IMR-90 (cell line): ENCODE measurements at regions not wholly inside any gene's neighbourhood (a gene's known extent, or its start where the extent isn't known, plus 50 kb on each side); places are given as distances from the start of the nearest gene placed in this dataset.

ENCODE experiments used
- ATAC-seq: fragments of 200-7000 bp; cut with Tn5 transposase; 2 replicates; pipeline ENCODE4 v1.9.1; 2020; ENCODE audit warnings: low read depth, mild to moderate bottlenecking, moderate library complexity
- BruUV-seq: library from RNA; stranded (reverse); fragments of 400-500 nt; replicated peaks from 2 replicates; lab custom pipeline; 2021; lab: Mats Ljungman, UMichigan
- CTCF ChIA-PET: fragments of 300-600 bp; formaldehyde crosslinking; extraction: SDS; loops from one replicate; lab custom pipeline; 2021; ENCODE audit warnings: antibody characterized with exemption; lab: Yijun Ruan, JAX
- POLR2A ChIA-PET: fragments of 300-600 bp; sonication (Branson Sonifier 250); formaldehyde crosslinking; loops from one replicate; lab custom pipeline; 2022; ENCODE audit warnings: antibody characterized with exemption; ENCODE audit not compliant: unreplicated experiment; lab: Charles Lee
- DNase-seq: peaks from one replicate; pipeline ENCODE4 v3.0.0; 2013
- H2AFZ ChIP-seq: replicated peaks from 2 replicates; pipeline ENCODE3; 2013; ENCODE audit warnings: low read length, mild to moderate bottlenecking; ENCODE audit not compliant: poor library complexity
- H2AK5ac ChIP-seq: 2 replicates; pipeline ENCODE4 v1.6.1; 2013; ENCODE audit warnings: low read depth, low read length, inconsistent platforms
- H2AK9ac ChIP-seq: replicated peaks from 2 replicates; pipeline ENCODE3; 2013; ENCODE audit warnings: mild to moderate bottlenecking, low read depth, low read length, moderate library complexity; ENCODE audit not compliant: poor library complexity
- H2BK120ac ChIP-seq: 2 replicates; pipeline ENCODE4 v1.6.1; 2013; ENCODE audit warnings: low read depth, low read length, inconsistent platforms
- H2BK15ac ChIP-seq: 3 replicates; pipeline ENCODE4 v1.6.1; 2013; ENCODE audit warnings: low read depth, low read length, inconsistent platforms
- H2BK20ac ChIP-seq: 2 replicates; pipeline ENCODE4 v1.6.1; 2013; ENCODE audit warnings: low read depth, mild to moderate bottlenecking, inconsistent platforms, low read length, moderate library complexity
- H2BK5ac ChIP-seq: 2 replicates; pipeline ENCODE4 v1.6.1; 2013; ENCODE audit warnings: mild to moderate bottlenecking, low read depth, low read length, inconsistent platforms; ENCODE audit not compliant: poor library complexity, severe bottlenecking
- H3K14ac ChIP-seq: replicated peaks from 2 replicates; pipeline ENCODE4 v1.6.1; 2013; ENCODE audit warnings: low read depth, low read length, inconsistent platforms
- H3K18ac ChIP-seq: 2 replicates; pipeline ENCODE4 v1.6.1; 2013; ENCODE audit warnings: low read depth, low read length, control low read depth
- H3K23ac ChIP-seq: 2 replicates; pipeline ENCODE4 v1.6.1; 2013; ENCODE audit warnings: low read depth, low read length, inconsistent platforms
- H3K27ac ChIP-seq: 2 replicates; pipeline ENCODE4 v1.5.1; 2013; ENCODE audit warnings: mild to moderate bottlenecking, control low read depth, low read length; ENCODE audit not compliant: insufficient read depth
- H3K27me3 ChIP-seq: 2 replicates; pipeline ENCODE4 v1.6.1; 2013; ENCODE audit warnings: low read length; ENCODE audit not compliant: control insufficient read depth, insufficient read depth
- H3K36me3 ChIP-seq: 2 replicates; pipeline ENCODE4 v1.6.1; 2013; ENCODE audit warnings: low read length, mixed read lengths; ENCODE audit not compliant: control insufficient read depth, insufficient read depth
- H3K4ac ChIP-seq: 2 replicates; pipeline ENCODE4 v1.6.1; 2013; ENCODE audit warnings: low read depth, low read length, inconsistent platforms
- H3K4me1 ChIP-seq: 2 replicates; pipeline ENCODE4 v1.6.1; 2013; ENCODE audit warnings: low read length, mixed read lengths; ENCODE audit not compliant: control insufficient read depth, insufficient read depth
- H3K4me2 ChIP-seq: 2 replicates; pipeline ENCODE4 v1.6.1; 2013; ENCODE audit warnings: low read depth, mild to moderate bottlenecking, control low read depth, low read length, moderate library complexity
- H3K4me3 ChIP-seq: 2 replicates; pipeline ENCODE4 v1.5.1; 2013; ENCODE audit warnings: low read depth, mild to moderate bottlenecking, control low read depth, low read length, moderate library complexity; ENCODE audit not compliant: insufficient read depth
- H3K56ac ChIP-seq: 2 replicates; pipeline ENCODE4 v1.6.1; 2013; ENCODE audit warnings: low read length, inconsistent platforms; ENCODE audit not compliant: insufficient read depth; ENCODE audit errors: extremely low read depth
- H3K79me1 ChIP-seq, 2 experiments: 2 replicates each; pipeline ENCODE4 v1.6.1; 2013; ENCODE audit warnings: low read length in 2 of 2, inconsistent platforms in 1 of 2, low read depth in 1 of 2
- H3K9ac ChIP-seq: 2 replicates; pipeline ENCODE4 v1.6.1; 2013; ENCODE audit warnings: low read depth, low read length, control low read depth
- H3K9me1 ChIP-seq: 2 replicates; pipeline ENCODE4 v1.6.1; 2013; ENCODE audit warnings: low read length, inconsistent platforms; ENCODE audit not compliant: insufficient read depth
- H3K9me3 ChIP-seq: 2 replicates; pipeline ENCODE4 v1.6.1; 2013; ENCODE audit warnings: low read length; ENCODE audit not compliant: control insufficient read depth, insufficient read depth
- H4K20me1 ChIP-seq: 2 replicates; pipeline ENCODE4 v1.6.1; 2013; ENCODE audit warnings: low read length, inconsistent platforms; ENCODE audit not compliant: insufficient read depth
- H4K5ac ChIP-seq: 2 replicates; pipeline ENCODE4 v1.6.1; 2013; ENCODE audit warnings: mild to moderate bottlenecking, low read depth, low read length, control low read depth
- H4K8ac ChIP-seq, 2 experiments: 2 replicates each; pipeline ENCODE4 v1.6.1; 2013; ENCODE audit warnings: low read depth in 2 of 2, low read length in 2 of 2, control low read depth in 1 of 2, inconsistent platforms in 1 of 2
- H4K91ac ChIP-seq: 2 replicates; pipeline ENCODE4 v1.6.1; 2013; ENCODE audit warnings: low read depth, low read length, inconsistent platforms; ENCODE audit not compliant: insufficient read depth
- BHLHE40 ChIP-seq: fragments of 150-350 bp; IDR thresholded peaks from 2 replicates; pipeline ENCODE4 v1.6.1; 2016; ENCODE audit warnings: mild to moderate bottlenecking, low read depth, low read length
- CEBPB ChIP-seq: IDR thresholded peaks from 2 replicates; pipeline ENCODE4 v1.6.1; 2012; ENCODE audit warnings: low read depth, low read length, improper control_type of control experiment
- CHD1 ChIP-seq: IDR thresholded peaks from 2 replicates; pipeline ENCODE4 v1.6.1; 2012; ENCODE audit warnings: low read depth, low read length, improper control_type of control experiment
- CTCF ChIP-seq: conservative IDR thresholded peaks from 2 replicates; pipeline ENCODE4 v1.5.1; 2012; ENCODE audit warnings: mild to moderate bottlenecking, low read depth, low read length, improper control_type of control experiment
- ELK1 ChIP-seq: fragments of 150-350 bp; IDR thresholded peaks from 2 replicates; pipeline ENCODE4 v1.6.1; 2016; ENCODE audit warnings: low read depth, mild to moderate bottlenecking, low read length, moderate library complexity, borderline replicate concordance
- FOS ChIP-seq: fragments of 150-350 bp; IDR thresholded peaks from 2 replicates; pipeline ENCODE4 v1.6.1; 2016; ENCODE audit warnings: low read depth, low read length
- MAFK ChIP-seq: IDR thresholded peaks from 2 replicates; pipeline ENCODE4 v1.6.1; 2012; ENCODE audit warnings: low read depth, low read length, improper control_type of control experiment
- MAZ ChIP-seq: IDR thresholded peaks from 2 replicates; pipeline ENCODE4 v1.6.1; 2012; ENCODE audit warnings: low read depth, mild to moderate bottlenecking, low read length, improper control_type of control experiment, moderate library complexity, borderline replicate concordance
- MXI1 ChIP-seq: IDR thresholded peaks from 2 replicates; pipeline ENCODE4 v1.6.1; 2012; ENCODE audit warnings: low read depth, mild to moderate bottlenecking, low read length, moderate library complexity, borderline replicate concordance
- NFE2L2 ChIP-seq: fragments of 150-350 bp; IDR thresholded peaks from 2 replicates; pipeline ENCODE4 v1.6.1; 2016; ENCODE audit warnings: low read depth, mild to moderate bottlenecking, low read length
- POLR2A ChIP-seq: IDR thresholded peaks from 2 replicates; pipeline ENCODE4 v1.6.1; 2012; ENCODE audit warnings: mild to moderate bottlenecking, low read depth, low read length
- RAD21 ChIP-seq: IDR thresholded peaks from 2 replicates; pipeline ENCODE4 v1.6.1; 2012; ENCODE audit warnings: low read length, improper control_type of control experiment
- RCOR1 ChIP-seq: IDR thresholded peaks from 2 replicates; pipeline ENCODE4 v1.6.1; 2012; ENCODE audit warnings: mild to moderate bottlenecking, low read length, improper control_type of control experiment; ENCODE audit not compliant: insufficient replicate concordance
- RFX5 ChIP-seq: IDR thresholded peaks from 2 replicates; pipeline ENCODE4 v1.8.0; 2012; ENCODE audit warnings: low read depth, mild to moderate bottlenecking, low read length, moderate library complexity
- SMC3 ChIP-seq: fragments of 150-350 bp; IDR thresholded peaks from 2 replicates; pipeline ENCODE4 v1.6.1; 2016; ENCODE audit warnings: low read depth, mild to moderate bottlenecking, antibody characterized with exemption, low read length, moderate library complexity
- USF2 ChIP-seq: fragments of 150-350 bp; IDR thresholded peaks from 2 replicates; pipeline ENCODE4 v1.6.1; 2017; ENCODE audit warnings: mild to moderate bottlenecking, antibody characterized with exemption, low read length, low read depth
- WGBS, 2 experiments: methylation state at CpG; one replicate each; pipeline versions ENCODE4 v1.1.5 to v1.1.7; 2013; ENCODE audit warnings: missing lambda C conversion rate in 2 of 2; ENCODE audit not compliant: insufficient read length in 1 of 2; ENCODE audit errors: extremely low coverage in 2 of 2; 5-methylcytosine and 5-hydroxymethylcytosine counted together
- dilution Hi-C: fragments of 300-500 bp; cut with HindIII; formaldehyde crosslinking; loops from one replicate; pipeline ENCODE4 v1.14.3; 2018; ENCODE audit warnings: low sequenced_read_pairs; ENCODE audit not compliant: unreplicated experiment
- in situ Hi-C: fragments of 300-500 bp; cut with MboI; formaldehyde crosslinking; loops from 3 replicates; pipeline ENCODE4 v1.14.3; 2019; ENCODE audit warnings: low sequenced_read_pairs, inconsistent platforms, mixed read lengths
- intact Hi-C: fragments of 100-400 bp; cut with micrococcal nuclease; formaldehyde crosslinking; loops from 2 replicates; pipeline ENCODE4 v1.10.0; 2022

- Histone ChIP-seq H4K5ac (no peak overlapping the region), H2BK5ac (no peak overlapping the region), H3K4me3 (no peak overlapping the region), H3K9ac (no peak overlapping the region), H3K9me1 (no peaks in the 10 kb centered on the region), H3K4me2 (no peak overlapping the region), H2AK9ac (no peak overlapping the region), H2AK5ac (no peak overlapping the region), H3K79me1 (no peaks in the 10 kb centered on the region), H2BK15ac (no peak overlapping the region), H3K4me1 (no peaks in the 10 kb centered on the region), H3K36me3 (no peaks in the 10 kb centered on the region), H3K27ac (no peak overlapping the region), H3K27me3 (no peaks in the 10 kb centered on the region), H3K4ac (no peak overlapping the region), H3K9me3 (no peaks in the 10 kb centered on the region), H4K8ac (no peak overlapping the region), H3K18ac (no peak overlapping the region), H2AFZ (no peak overlapping the region), H4K20me1 (no peaks in the 10 kb centered on the region), H3K23ac (no peak overlapping the region), H3K14ac (no peak overlapping the region), H4K91ac (no peak overlapping the region), H3K56ac (no peak overlapping the region), H2BK120ac (no peak overlapping the region), H2BK20ac (no peak overlapping the region)
- dilution Hi-C loops, result no loop called here
- TF ChIP-seq RFX5, result no peak
- TF ChIP-seq ELK1, result no peak
- TF ChIP-seq POLR2A, result no peak
- no peak for TF ChIP-seq RAD21
- no peak for TF ChIP-seq SMC3
- TF ChIP-seq CEBPB, result no peak
- no peak for TF ChIP-seq CHD1
- TF ChIP-seq BHLHE40, result no peak
- TF ChIP-seq MAZ, result no peak
- TF ChIP-seq CTCF, result no peak
- no peak for TF ChIP-seq MAFK
- no peak for TF ChIP-seq USF2
- no peak for TF ChIP-seq RCOR1
- TF ChIP-seq NFE2L2, result no peak
- no peak for TF ChIP-seq MXI1
- no peak for TF ChIP-seq FOS
- no peak for ATAC-seq
- ChIA-PET CTCF (no interaction called here), POLR2A (no interaction called here)
- no CpG with 5 or more reads among the region's 6 CpGs for WGBS, 2 experiments
- DNase-seq, result no peak
- no TSS peak for BruUV-seq
- intact Hi-C loops, result no loop called here
- in situ Hi-C loops, result no loop called here
Measured at GRCh38 chr5:174294891-174295620, 249.6 kb downstream of the NSG2 start.
